ENCODE measurements at regions not wholly inside any gene's neighbourhood (a gene's known extent, or its start where the extent isn't known, plus 50 kb on each side); places are given as distances from the start of the nearest gene placed in this dataset.

- no peak for ATAC-seq
- intact Hi-C loops (cut with micrococcal nuclease): no loop called here
- DNase-seq: no peak
- Histone ChIP-seq H3K27me3 (ENCODE audit: control insufficient read depth in 2 of 2, insufficient read depth in 2 of 2, low read length in 2 of 2) (no peaks in the 10 kb centered on the region), H3K27ac (ENCODE audit: low read depth, low read length) (no peak overlapping the region), H3K36me3 (ENCODE audit: control insufficient read depth in 2 of 3, insufficient read depth in 3 of 3, low read length in 3 of 3) (no peaks in the 10 kb centered on the region), H3K4me3 (ENCODE audit: low read length) (no peak overlapping the region), H3K9me3 (ENCODE audit: control insufficient read depth in 2 of 3, low read length in 3 of 3) (no peaks in the 10 kb centered on the region), H3K4me1 (ENCODE audit: control insufficient read depth in 2 of 2, insufficient read depth in 2 of 2, low read length in 2 of 2) (no peaks in the 10 kb centered on the region)
- peaks cover 0 to 26% (median 6%) of the 10 kb centered on the region in 5 donors for H3K27me3 Mint-ChIP-seq
- H3K36me3 Mint-ChIP-seq: no peaks in the 10 kb centered on the region
- H3K27ac Mint-ChIP-seq: no peak overlapping the region
- peaks cover 0 to 13% (median 4%) of the 10 kb centered on the region in 11 donors for H3K9me3 Mint-ChIP-seq
- ChIA-PET POLR2A (no interaction called here), CTCF (no interaction called here)
- no peak overlapping the region for H3K4me3 Mint-ChIP-seq
- peaks cover 0 to 2% (median 0%) of the 10 kb centered on the region in 7 donors for H3K4me1 Mint-ChIP-seq
These were observed 214.0 kb downstream of the EN1 start for GRCh38 chr2:118633371-118634018.

- Histone ChIP-seq H3K9me3 (ENCODE audit: control insufficient read depth in 2 of 3, low read length in 3 of 3) (no peaks in the 10 kb centered on the region), H3K4me3 (ENCODE audit: low read length) (no peak overlapping the region), H3K27me3 (ENCODE audit: control insufficient read depth in 2 of 2, insufficient read depth in 2 of 2, low read length in 2 of 2) (no peaks in the 10 kb centered on the region), H3K27ac (ENCODE audit: low read depth, low read length) (no peak overlapping the region), H3K36me3 (ENCODE audit: control insufficient read depth in 2 of 3, insufficient read depth in 3 of 3, low read length in 3 of 3) (no peaks in the 10 kb centered on the region), H3K4me1 (ENCODE audit: control insufficient read depth in 2 of 2, insufficient read depth in 2 of 2, low read length in 2 of 2) (no peaks in the 10 kb centered on the region)
- Mint-ChIP-seq H3K27ac (no peak overlapping the region), H3K36me3 (no peaks in the 10 kb centered on the region), H3K9me3 (peaks cover 0 to 13% (median 4%) of the 10 kb centered on the region in 11 donors), H3K27me3 (peaks cover 0 to 26% (median 6%) of the 10 kb centered on the region in 5 donors), H3K4me3 (no peak overlapping the region), H3K4me1 (peaks cover 0 to 2% (median 0%) of the 10 kb centered on the region in 7 donors)
- intact Hi-C loops (cut with micrococcal nuclease): no loop called here
- no peak for DNase-seq
- ATAC-seq: no peak
- ChIA-PET CTCF (no interaction called here), POLR2A (no interaction called here)
These were observed 214.5 kb downstream of the EN1 start for GRCh38 chr2:118632921-118633320.

- Histone ChIP-seq H3K27me3 (ENCODE audit: control insufficient read depth in 2 of 2, insufficient read depth in 2 of 2, low read length in 2 of 2) (no peaks in the 10 kb centered on the region), H3K4me3 (ENCODE audit: low read length) (no peak overlapping the region), H3K36me3 (ENCODE audit: control insufficient read depth in 2 of 3, insufficient read depth in 3 of 3, low read length in 3 of 3) (no peaks in the 10 kb centered on the region), H3K9me3 (ENCODE audit: control insufficient read depth in 2 of 3, low read length in 3 of 3) (no peaks in the 10 kb centered on the region), H3K27ac (ENCODE audit: low read depth, low read length) (no peak overlapping the region), H3K4me1 (ENCODE audit: control insufficient read depth in 2 of 2, insufficient read depth in 2 of 2, low read length in 2 of 2) (no peaks in the 10 kb centered on the region)
- intact Hi-C loops (cut with micrococcal nuclease): no loop called here
- Mint-ChIP-seq H3K27me3 (peaks cover 0 to 8% (median 0%) of the 10 kb centered on the region in 5 donors), H3K36me3 (no peaks in the 10 kb centered on the region), H3K4me1 (no peaks in the 10 kb centered on the region), H3K9me3 (peaks cover 0 to 5% (median 0%) of the 10 kb centered on the region in 11 donors), H3K4me3 (no peak overlapping the region), H3K27ac (no peak overlapping the region)
- ATAC-seq: no peak
- no peak for DNase-seq
- ChIA-PET POLR2A (no interaction called here), CTCF (no interaction called here)
These were observed 220.3 kb downstream of the EN1 start for GRCh38 chr2:118627156-118627555.

- peaks cover 0 to 21% (median 14%) of the 10 kb centered on the region in 5 donors for H3K27me3 Mint-ChIP-seq
- ChIA-PET POLR2A (no interaction called here), CTCF (interaction anchor here (0.6 kb wide), 1 partner anchor 238 kb away, joined by 3 read pairs; no protein-coding TSS in a partner anchor)
These were observed 224.5 kb downstream of the EN1 start for GRCh38 chr2:118622913-118623312.

GRCh38 chr2:118622108-118622507 is 225.3 kb downstream of the EN1 start:
- H3K4me3 Mint-ChIP-seq: no peak overlapping the region
- no peak overlapping the region for H3K4me3 ChIP-seq (ENCODE audit: low read length)
- no peak overlapping the region for H3K27ac Mint-ChIP-seq
- no peaks in the 10 kb centered on the region for H3K9me3 ChIP-seq (ENCODE audit: control insufficient read depth in 2 of 3, low read length in 3 of 3)
- intact Hi-C loops (cut with micrococcal nuclease): no loop called here
- no peaks in the 10 kb centered on the region for H3K36me3 Mint-ChIP-seq
- DNase-seq (no peak), ATAC-seq (no peak)
- H3K9me3 Mint-ChIP-seq: peaks cover 0 to 4% (median 0%) of the 10 kb centered on the region in 11 donors
- no peaks in the 10 kb centered on the region for H3K4me1 Mint-ChIP-seq
- H3K27me3 ChIP-seq (ENCODE audit: control insufficient read depth in 2 of 2, insufficient read depth in 2 of 2, low read length in 2 of 2): no peaks in the 10 kb centered on the region
- H3K27ac ChIP-seq (ENCODE audit: low read depth, low read length): no peak overlapping the region
- CTCF ChIA-PET: no interaction called here
- POLR2A ChIA-PET: no interaction called here
- no peaks in the 10 kb centered on the region for H3K36me3 ChIP-seq (ENCODE audit: control insufficient read depth in 2 of 3, insufficient read depth in 3 of 3, low read length in 3 of 3)
- peaks cover 0 to 21% (median 15%) of the 10 kb centered on the region in 5 donors for H3K27me3 Mint-ChIP-seq
- H3K4me1 ChIP-seq (ENCODE audit: control insufficient read depth in 2 of 2, insufficient read depth in 2 of 2, low read length in 2 of 2): no peaks in the 10 kb centered on the region

More at GRCh38 chr2:118622913-118623312, 224.5 kb downstream of the EN1 start:
- Mint-ChIP-seq H3K27ac (no peak overlapping the region), H3K4me1 (no peaks in the 10 kb centered on the region), H3K4me3 (no peak overlapping the region), H3K36me3 (no peaks in the 10 kb centered on the region), H3K9me3 (peaks cover 0 to 5% (median 1%) of the 10 kb centered on the region in 11 donors)
- Histone ChIP-seq H3K9me3 (ENCODE audit: control insufficient read depth in 2 of 3, low read length in 3 of 3) (no peaks in the 10 kb centered on the region), H3K27ac (ENCODE audit: low read depth, low read length) (no peak overlapping the region), H3K27me3 (ENCODE audit: control insufficient read depth in 2 of 2, insufficient read depth in 2 of 2, low read length in 2 of 2) (no peaks in the 10 kb centered on the region), H3K4me1 (ENCODE audit: control insufficient read depth in 2 of 2, insufficient read depth in 2 of 2, low read length in 2 of 2) (no peaks in the 10 kb centered on the region), H3K36me3 (ENCODE audit: control insufficient read depth in 2 of 3, insufficient read depth in 3 of 3, low read length in 3 of 3) (no peaks in the 10 kb centered on the region), H3K4me3 (ENCODE audit: low read length) (no peak overlapping the region)
- intact Hi-C loops (cut with micrococcal nuclease): no loop called here
- DNase-seq: no peak
- ATAC-seq: no peak

- no peak overlapping the region for H3K4me3 Mint-ChIP-seq
- Histone ChIP-seq H3K9me3 (ENCODE audit: control insufficient read depth in 2 of 3, low read length in 3 of 3) (no peaks in the 10 kb centered on the region), H3K27me3 (ENCODE audit: control insufficient read depth in 2 of 2, insufficient read depth in 2 of 2, low read length in 2 of 2) (no peaks in the 10 kb centered on the region), H3K4me1 (ENCODE audit: control insufficient read depth in 2 of 2, insufficient read depth in 2 of 2, low read length in 2 of 2) (no peaks in the 10 kb centered on the region), H3K36me3 (ENCODE audit: control insufficient read depth in 2 of 3, insufficient read depth in 3 of 3, low read length in 3 of 3) (no peaks in the 10 kb centered on the region), H3K4me3 (ENCODE audit: low read length) (no peak overlapping the region), H3K27ac (ENCODE audit: low read depth, low read length) (no peak overlapping the region)
- H3K36me3 Mint-ChIP-seq: no peaks in the 10 kb centered on the region
- H3K27ac Mint-ChIP-seq: no peak overlapping the region
- DNase-seq (no peak), ATAC-seq (no peak)
- peaks cover 0 to 26% (median 21%) of the 10 kb centered on the region in 5 donors for H3K27me3 Mint-ChIP-seq
- no peaks in the 10 kb centered on the region for H3K4me1 Mint-ChIP-seq
- intact Hi-C loops (cut with micrococcal nuclease): no loop called here
- ChIA-PET POLR2A (no interaction called here), CTCF (no interaction called here)
- peaks cover 0 to 4% (median 0%) of the 10 kb centered on the region in 11 donors for H3K9me3 Mint-ChIP-seq
These were observed 229.2 kb downstream of the EN1 start for GRCh38 chr2:118618279-118618678.

GRCh38 chr2:118616432-118616831 is 231.0 kb downstream of the EN1 start:
- Histone ChIP-seq H3K4me1 (ENCODE audit: control insufficient read depth in 2 of 2, insufficient read depth in 2 of 2, low read length in 2 of 2) (no peaks in the 10 kb centered on the region), H3K27ac (ENCODE audit: low read depth, low read length) (no peak overlapping the region), H3K27me3 (ENCODE audit: control insufficient read depth in 2 of 2, insufficient read depth in 2 of 2, low read length in 2 of 2) (no peaks in the 10 kb centered on the region), H3K4me3 (ENCODE audit: low read length) (no peak overlapping the region), H3K9me3 (ENCODE audit: control insufficient read depth in 2 of 3, low read length in 3 of 3) (no peaks in the 10 kb centered on the region), H3K36me3 (ENCODE audit: control insufficient read depth in 2 of 3, insufficient read depth in 3 of 3, low read length in 3 of 3) (no peaks in the 10 kb centered on the region)
- intact Hi-C loops (cut with micrococcal nuclease): no loop called here
- no peaks in the 10 kb centered on the region for H3K4me1 Mint-ChIP-seq
- H3K36me3 Mint-ChIP-seq: no peaks in the 10 kb centered on the region
- peaks cover 0 to 4% (median 0%) of the 10 kb centered on the region in 11 donors for H3K9me3 Mint-ChIP-seq
- peak overlapping the region in 1 of 9 donors; percentile 28 for H3K27ac Mint-ChIP-seq
- ATAC-seq (no peak), DNase-seq (no peak)
- no peak overlapping the region for H3K4me3 Mint-ChIP-seq
- ChIA-PET CTCF (no interaction called here), POLR2A (no interaction called here)
- peaks cover 3 to 36% (median 23%) of the 10 kb centered on the region in 5 donors for H3K27me3 Mint-ChIP-seq

Data from naive thymus-derived CD4-positive, alpha-beta T cell (primary cell).